Adrenal gland (tissue), 9 donors: ENCODE measurements at regions not wholly inside any gene's neighbourhood (a gene's known extent, or its start where the extent isn't known, plus 50 kb on each side); places are given as distances from the start of the nearest gene placed in this dataset.

Experiments
- DNase-seq, 7 donors: peaks; one replicate each; pipeline ENCODE4 v3.0.0-alpha.2; 2019 to 2020
- H3K27ac ChIP-seq, 5 donors: fragments of 200-600 bp; sonication (generic) in 4 of 5; 1 replicate in 3 of 5; 2 replicates in 2 of 5; pipeline versions ENCODE4 v1.5.1 to v1.8.0; 2016 to 2020; ENCODE audit warnings: mild to moderate bottlenecking in 1 of 5
- H3K27me3 ChIP-seq: fragments of 200-600 bp; 2 replicates; pipeline ENCODE4 v1.8.0; 2021
- H3K36me3 ChIP-seq, 2 donors: fragments of 200-600 bp; replicated peaks in 1 of 2; 1 replicate in 1 of 2; 2 replicates in 1 of 2; pipeline versions ENCODE4 v1.5.1 to v1.8.0; 2018 to 2022
- H3K4me1 ChIP-seq, 2 donors: fragments of 200-600 bp; replicated peaks in 1 of 2; 1 replicate in 1 of 2; 2 replicates in 1 of 2; pipeline versions ENCODE4 v1.5.1 to v1.8.0; 2018 to 2021
- H3K4me3 ChIP-seq, 4 donors: fragments of 200-600 bp; sonication (generic) in 3 of 4; one replicate each; pipeline ENCODE4 v1.5.1; 2016 to 2018
- H3K9me3 ChIP-seq, 3 donors: fragments of 200-600 bp; sonication (generic) in 1 of 3; replicated peaks in 1 of 3; 1 replicate in 2 of 3; 2 replicates in 1 of 3; pipeline versions ENCODE4 v1.5.1 to v1.8.0; 2016 to 2021
- CTCF ChIP-seq, 6 experiments: fragments of 450-650 bp in 4 of 6; fragments of 200-600 bp in 2 of 6; sonication (generic) in 1 of 6; IDR thresholded peaks; 1 replicate in 5 of 6; 2 replicates in 1 of 6; pipeline versions ENCODE4 v1.5.1 to v1.8.0; 2016 to 2021; ENCODE audit warnings: antibody characterized with exemption in 6 of 6, mild to moderate bottlenecking in 2 of 6, moderate library complexity in 1 of 6
- POLR2A ChIP-seq, 2 donors: fragments of 450-650 bp; IDR thresholded peaks; one replicate each; pipeline ENCODE4 v1.6.1; 2017; ENCODE audit warnings: antibody characterized with exemption in 2 of 2, mild to moderate bottlenecking in 2 of 2, moderate library complexity in 1 of 2
- WGBS, 4 donors: extraction: QIAGEN DNeasy Blood & Tissue Kit in 2 of 4; methylation state at CpG; one replicate each; pipeline versions ENCODE4 v1.1.5 to v1.1.7; 2013 to 2017; 5-methylcytosine and 5-hydroxymethylcytosine counted together
- intact Hi-C, 2 donors: fragments of 100-400 bp; cut with DNase I; formaldehyde crosslinking; loops; one replicate each; pipeline versions ENCODE4 v1.14.1 to v1.15.0; 2022 to 2023
- donor health status: healthy with polysubstance abuse.
- donor health status: Bipolar disorder and iron deficiency.
- donor health status: DM: yes; HTN: yes; CAD: no.
- donor health status: DM: no; HTN: no; CAD: no.
- donor health status: DM: no; HTN: no; CAD: no.

- no peaks in the 10 kb centered on the region for H3K9me3 ChIP-seq
- H3K36me3 ChIP-seq = no peaks in the 10 kb centered on the region
- H3K4me1 ChIP-seq = no peaks in the 10 kb centered on the region
- no peak overlapping the region for H3K4me3 ChIP-seq
- H3K27me3 ChIP-seq = no peaks in the 10 kb centered on the region
- H3K27ac ChIP-seq = no peak overlapping the region
- intact Hi-C loops = no loop called here
- 52 to 68% (median 65%) methylated on average over 5 of the region's 5 CpGs for WGBS, 4 donors
- DNase-seq = no peak
- TF ChIP-seq POLR2A (IDR thresholded peaks at IDR 0.05) = no peak
- no peak for TF ChIP-seq CTCF (IDR thresholded peaks at IDR 0.05)
These were observed 1253.0 kb downstream of the PCDH17 start for GRCh38 chr13:58884353-58885209.

GRCh38 chr13:58889474-58889873 is 1257.9 kb downstream of the PCDH17 start:
- Histone ChIP-seq H3K9me3 (no peaks in the 10 kb centered on the region), H3K4me3 (no peak overlapping the region), H3K27ac (no peak overlapping the region), H3K36me3 (no peaks in the 10 kb centered on the region), H3K27me3 (no peaks in the 10 kb centered on the region), H3K4me1 (no peaks in the 10 kb centered on the region)
- TF ChIP-seq POLR2A (IDR thresholded peaks at IDR 0.05) (no peak), CTCF (IDR thresholded peaks at IDR 0.05) (no peak)
- DNase-seq = no peak
- WGBS, 4 donors = 67 to 87% (median 72%) methylated on average over 1 of the region's 1 CpG
- intact Hi-C loops = no loop called here

GRCh38 chr13:58893396-58893795 is 1261.9 kb downstream of the PCDH17 start:
- 89 to 95% (median 93%) methylated on average over 1 of the region's 1 CpG for WGBS, 4 donors
- Histone ChIP-seq H3K4me3 (no peak overlapping the region), H3K9me3 (no peaks in the 10 kb centered on the region), H3K27me3 (no peaks in the 10 kb centered on the region), H3K27ac (no peak overlapping the region), H3K36me3 (no peaks in the 10 kb centered on the region), H3K4me1 (no peaks in the 10 kb centered on the region)
- DNase-seq = no peak
- intact Hi-C loops = no loop called here
- TF ChIP-seq POLR2A (IDR thresholded peaks at IDR 0.05) (no peak), CTCF (IDR thresholded peaks at IDR 0.05) (no peak)

- intact Hi-C loops = no loop called here
- Histone ChIP-seq H3K36me3 (no peaks in the 10 kb centered on the region), H3K9me3 (no peaks in the 10 kb centered on the region), H3K4me3 (no peak overlapping the region), H3K4me1 (no peaks in the 10 kb centered on the region), H3K27me3 (no peaks in the 10 kb centered on the region), H3K27ac (no peak overlapping the region)
- no peak for TF ChIP-seq CTCF (IDR thresholded peaks at IDR 0.05)
- TF ChIP-seq POLR2A (IDR thresholded peaks at IDR 0.05) = no peak
- 77 to 92% (median 87%) methylated on average over 3 of the region's 3 CpGs for WGBS, 4 donors
- no peak for DNase-seq
These were observed 1257.3 kb downstream of the DIAPH3 start for GRCh38 chr13:58906329-58907007.
